GM12878 (cell line): ENCODE measurements at regions not wholly inside any gene's neighbourhood (a gene's known extent, or its start where the extent isn't known, plus 50 kb on each side); places are given as distances from the start of the nearest gene placed in this dataset.

Source experiments
- ATAC-seq: fragments of 200-7000 bp; cut with Tn5 transposase; 3 replicates; pipeline ENCODE4 v1.9.1; 2020; ENCODE audit warnings: mild to moderate bottlenecking, moderate library complexity
- BruUV-seq: library from RNA; stranded (reverse); fragments of 400-500 nt; replicated peaks from 2 replicates; lab custom pipeline; 2021; lab: Mats Ljungman, UMichigan
- CTCF ChIA-PET: fragments of 300-600 bp; sonication (Branson Sonifier 250); formaldehyde crosslinking; extraction: SDS; loops from one replicate; lab custom pipeline; 2021; ENCODE audit warnings: inconsistent platforms; lab: Yijun Ruan, JAX
- POLR2A ChIA-PET: fragments of 350-600 bp; formaldehyde crosslinking; extraction: SDS; loops from one replicate; lab custom pipeline; 2021; ENCODE audit warnings: inconsistent platforms; lab: Charles Lee
- RAD21 ChIA-PET: fragments of 300-600 bp; sonication (Branson Sonifier 250); formaldehyde crosslinking; loops from one replicate; lab custom pipeline; 2023; ENCODE audit warnings: antibody characterized with exemption; ENCODE audit not compliant: unreplicated experiment; lab: Charles Lee
- SMC1A ChIA-PET: fragments of 300-600 bp; sonication (Branson Sonifier 250); formaldehyde crosslinking; loops from one replicate; lab custom pipeline; 2023; ENCODE audit not compliant: unreplicated experiment, uncharacterized antibody; lab: Charles Lee
- DNase-seq: peaks from one replicate; pipeline ENCODE4 v3.0.0-alpha.2; 2011; ENCODE audit warnings: low read depth, low spot score
- FAIRE-seq: peaks from 3 replicates; lab custom pipeline; 2011; peaks lifted over from hg19 to GRCh38; lab: Jason Lieb, UNC
- H2AFZ ChIP-seq: 2 replicates; pipeline ENCODE4 v1.6.0; 2011; ENCODE audit warnings: low read depth, low read length, control low read depth; ENCODE audit not compliant: control insufficient read depth
- H3K27ac ChIP-seq: 2 replicates; pipeline ENCODE4 v1.5.1; 2011; ENCODE audit warnings: control low read depth; ENCODE audit not compliant: control insufficient read depth, insufficient read depth
- H3K27me3 ChIP-seq, 2 experiments: replicated peaks in 1 of 2; 2 replicates each; pipeline versions ENCODE4 v1.6.0 to v1.6.1; 2011; ENCODE audit warnings: low read length in 1 of 2; ENCODE audit not compliant: control insufficient read depth in 2 of 2, insufficient read depth in 2 of 2
- H3K36me3 ChIP-seq, 2 experiments: 2 replicates each; pipeline ENCODE4 v1.5.1; 2011; ENCODE audit warnings: low read length in 1 of 2; ENCODE audit not compliant: control insufficient read depth in 2 of 2, insufficient read depth in 2 of 2
- H3K4me1 ChIP-seq: 2 replicates; pipeline ENCODE4 v1.6.1; 2011; ENCODE audit warnings: mild to moderate bottlenecking, low read length, moderate library complexity, mixed read lengths; ENCODE audit not compliant: control insufficient read depth, insufficient read depth
- H3K4me2 ChIP-seq: 2 replicates; pipeline ENCODE4 v1.6.0; 2011; ENCODE audit warnings: control low read depth; ENCODE audit not compliant: control insufficient read depth, insufficient read depth
- H3K4me3 ChIP-seq: fragments of 200-600 bp; sonication (generic); 2 replicates; pipeline ENCODE4 v1.5.1; 2016
- H3K79me2 ChIP-seq: 2 replicates; pipeline ENCODE4 v1.6.0; 2011; ENCODE audit warnings: low read length; ENCODE audit not compliant: control insufficient read depth, insufficient read depth
- H3K9ac ChIP-seq: 2 replicates; pipeline ENCODE4 v1.8.0; 2011; ENCODE audit warnings: low read length, control low read depth, mixed read lengths; ENCODE audit not compliant: control insufficient read depth, insufficient read depth
- H3K9me3 ChIP-seq: replicated peaks from 3 replicates; pipeline ENCODE4 v1.5.1; 2011; ENCODE audit warnings: mild to moderate bottlenecking, low read length; ENCODE audit not compliant: control insufficient read depth, insufficient read depth
- H4K20me1 ChIP-seq: 2 replicates; pipeline ENCODE4 v1.6.0; 2011; ENCODE audit not compliant: control insufficient read depth, insufficient read depth
- BCL3 ChIP-seq: IDR thresholded peaks from 2 replicates; pipeline ENCODE4 v1.6.1; 2011; ENCODE audit warnings: borderline replicate concordance, low read depth, mild to moderate bottlenecking, moderate library complexity, low read length; ENCODE audit not compliant: insufficient read depth, poor library complexity, severe bottlenecking
- ETV6 ChIP-seq, 2 experiments: fragments of 450-650 bp in 1 of 2; IDR thresholded peaks in 1 of 2; conservative IDR thresholded peaks in 1 of 2; 2 replicates each; pipeline ENCODE4 v1.6.1; 2014; ENCODE audit warnings: antibody characterized with exemption in 1 of 2, borderline replicate concordance in 1 of 2, low read depth in 1 of 2, mild to moderate bottlenecking in 1 of 2, moderate library complexity in 1 of 2
- GATAD2B ChIP-seq: fragments of 450-650 bp; conservative IDR thresholded peaks from 2 replicates; pipeline ENCODE4 v1.6.1; 2017; ENCODE audit warnings: low read depth, mild to moderate bottlenecking, moderate library complexity
- MTA2 ChIP-seq: fragments of 450-650 bp; IDR thresholded peaks from 2 replicates; pipeline ENCODE4 v1.6.1; 2016; ENCODE audit warnings: low read depth, mild to moderate bottlenecking, moderate library complexity
- NFXL1 ChIP-seq: fragments of 450-650 bp; IDR thresholded peaks from 2 replicates; pipeline ENCODE4 v1.6.1; 2017; ENCODE audit warnings: antibody characterized with exemption, mild to moderate bottlenecking, borderline replicate concordance
- RAD51 ChIP-seq: fragments of 450-650 bp; IDR thresholded peaks from 2 replicates; pipeline ENCODE4 v1.6.1; 2016; ENCODE audit warnings: moderate library complexity, mild to moderate bottlenecking, inconsistent platforms
- RELA ChIP-seq: fragments of 450-650 bp; IDR thresholded peaks from 2 replicates; pipeline ENCODE4 v1.8.0; 2014; ENCODE audit warnings: borderline replicate concordance; ENCODE audit not compliant: partially characterized antibody
- SMAD5 ChIP-seq: IDR thresholded peaks from 2 replicates; pipeline ENCODE4 v1.6.1; 2016; ENCODE audit warnings: antibody characterized with exemption, low read depth
- STAT1 ChIP-seq: fragments of 450-650 bp; conservative IDR thresholded peaks from 2 replicates; pipeline ENCODE4 v1.6.1; 2014; ENCODE audit warnings: antibody characterized with exemption, mild to moderate bottlenecking
- ZNF384 ChIP-seq: IDR thresholded peaks from 2 replicates; pipeline ENCODE4 v1.6.1; 2012; ENCODE audit warnings: low read depth, mild to moderate bottlenecking, low read length, improper control_type of control experiment, borderline replicate concordance
- WGBS: methylation state at CpG from one replicate; pipeline ENCODE4 v1.1.6; 2016; ENCODE audit warnings: low lambda C conversion rate; ENCODE audit not compliant: insufficient replicate concordance, insufficient coverage; ENCODE audit errors: missing lambda C conversion rate; 5-methylcytosine and 5-hydroxymethylcytosine counted together
- in situ Hi-C: fragments of 300-500 bp; cut with MboI; formaldehyde crosslinking; loops from 9 replicates; pipeline ENCODE4 v1.14.3; 2018; ENCODE audit warnings: mixed read lengths
- intact Hi-C: fragments of 100-400 bp; cut with micrococcal nuclease; formaldehyde crosslinking; loops from one replicate; pipeline ENCODE4 v1.14.2; 2022; ENCODE audit not compliant: unreplicated experiment
- TF ChIP-seq, protein P1 (sequence below): IDR thresholded peaks from 2 replicates; pipeline ENCODE4 v1.6.1; 2012; ENCODE audit warnings: improper control_type of control experiment, low read depth, low read length; ENCODE audit not compliant: insufficient replicate concordance
- TF ChIP-seq, protein P2 (sequence below): IDR thresholded peaks from 2 replicates; pipeline ENCODE4 v1.6.1; 2012; ENCODE audit warnings: low read depth, low read length, improper control_type of control experiment
- TF ChIP-seq, protein P3 (sequence below): fragments of 450-650 bp; IDR thresholded peaks from 2 replicates; pipeline ENCODE4 v1.6.1; 2017; ENCODE audit warnings: borderline replicate concordance

DNA sequence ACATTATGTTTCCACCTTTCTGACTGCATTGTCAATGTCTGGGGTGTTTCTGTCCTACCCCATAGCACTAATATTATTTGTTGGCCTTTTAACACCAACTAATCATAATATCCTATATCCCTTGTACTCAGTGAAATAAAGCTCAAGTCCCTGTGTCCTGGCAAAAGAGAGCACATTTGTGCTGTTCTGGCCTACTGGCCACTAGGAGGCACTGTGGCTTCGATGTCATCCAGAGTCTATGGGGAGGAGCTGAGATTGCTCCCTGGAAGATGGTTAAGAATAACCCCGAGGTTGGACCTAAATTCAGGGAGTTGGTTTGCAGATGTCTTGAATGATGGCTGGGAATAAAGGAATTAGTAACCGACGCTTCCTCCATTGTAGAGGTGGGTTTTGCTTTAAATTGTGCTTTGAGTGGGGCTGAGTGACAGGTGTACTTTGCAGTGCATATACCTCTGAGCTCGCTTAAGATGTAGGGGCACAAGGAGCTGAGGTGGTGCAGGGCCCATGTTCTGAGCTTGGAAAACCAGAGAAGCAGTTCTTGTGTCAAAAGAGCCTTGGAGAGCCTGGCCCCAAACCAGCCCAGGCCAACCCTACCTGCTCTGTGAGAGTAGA, 191.2 kb upstream of the PRSS1 start:
- Histone ChIP-seq H3K9ac (no peak overlapping the region), H4K20me1 (no peaks in the 10 kb centered on the region), H3K4me1 (no peaks in the 10 kb centered on the region), H2AFZ (no peak overlapping the region), H3K27ac (no peak overlapping the region), H3K9me3 (no peaks in the 10 kb centered on the region), H3K4me3 (no peak overlapping the region), H3K27me3 (peaks cover 0 to 3% of the 10 kb centered on the region in 2 experiments; a peak in 2 of 4 replicates), H3K4me2 (no peak overlapping the region), H3K36me3 (no peaks in the 10 kb centered on the region), H3K79me2 (no peaks in the 10 kb centered on the region)
- intact Hi-C loops: loop anchor here (1.0 kb wide), 1 partner anchor 29 kb away; no protein-coding TSS in a partner anchor
- FAIRE-seq: no peak
- no peak for DNase-seq
- POLR2A ChIA-PET: no interaction called here
- SMC1A ChIA-PET: interaction anchor here (1.0 to 3.4 kb wide), 14 partner anchors 12 to 252 kb away, joined by 3 to 76 read pairs (median 5); no protein-coding TSS in a partner anchor
- RAD21 ChIA-PET: interaction anchor here (0.9 to 3.1 kb wide), 16 partner anchors 11 to 253 kb away, joined by 3 to 127 read pairs (median 5); no protein-coding TSS in a partner anchor
- CTCF ChIA-PET: interaction anchor here (0.8 to 6.7 kb wide), 31 partner anchors 9 to 435 kb away, joined by 3 to 165 read pairs (median 5); no protein-coding TSS in a partner anchor
- ATAC-seq: peak; percentile 97
- in situ Hi-C loops: no loop called here
- BruUV-seq: no TSS peak
- 4% methylated on average over 5 of the region's 5 CpGs for WGBS
- TF ChIP-seq ZNF384 (no peak), NFXL1 (no peak), BCL3 (no peak), RELA (no peak), RAD51 (no peak), SMAD5 (no peak), MTA2 (no peak), STAT1 (no peak), GATAD2B (no peak), ETV6 (conservative IDR thresholded peaks at IDR 0.05 in 1 of 2, IDR thresholded peaks at IDR 0.05 in 1 of 2; ENCODE audit: borderline replicate concordance in 1 of 2, low read depth in 1 of 2) (no peak)
- TF ChIP-seq, protein P1, sequence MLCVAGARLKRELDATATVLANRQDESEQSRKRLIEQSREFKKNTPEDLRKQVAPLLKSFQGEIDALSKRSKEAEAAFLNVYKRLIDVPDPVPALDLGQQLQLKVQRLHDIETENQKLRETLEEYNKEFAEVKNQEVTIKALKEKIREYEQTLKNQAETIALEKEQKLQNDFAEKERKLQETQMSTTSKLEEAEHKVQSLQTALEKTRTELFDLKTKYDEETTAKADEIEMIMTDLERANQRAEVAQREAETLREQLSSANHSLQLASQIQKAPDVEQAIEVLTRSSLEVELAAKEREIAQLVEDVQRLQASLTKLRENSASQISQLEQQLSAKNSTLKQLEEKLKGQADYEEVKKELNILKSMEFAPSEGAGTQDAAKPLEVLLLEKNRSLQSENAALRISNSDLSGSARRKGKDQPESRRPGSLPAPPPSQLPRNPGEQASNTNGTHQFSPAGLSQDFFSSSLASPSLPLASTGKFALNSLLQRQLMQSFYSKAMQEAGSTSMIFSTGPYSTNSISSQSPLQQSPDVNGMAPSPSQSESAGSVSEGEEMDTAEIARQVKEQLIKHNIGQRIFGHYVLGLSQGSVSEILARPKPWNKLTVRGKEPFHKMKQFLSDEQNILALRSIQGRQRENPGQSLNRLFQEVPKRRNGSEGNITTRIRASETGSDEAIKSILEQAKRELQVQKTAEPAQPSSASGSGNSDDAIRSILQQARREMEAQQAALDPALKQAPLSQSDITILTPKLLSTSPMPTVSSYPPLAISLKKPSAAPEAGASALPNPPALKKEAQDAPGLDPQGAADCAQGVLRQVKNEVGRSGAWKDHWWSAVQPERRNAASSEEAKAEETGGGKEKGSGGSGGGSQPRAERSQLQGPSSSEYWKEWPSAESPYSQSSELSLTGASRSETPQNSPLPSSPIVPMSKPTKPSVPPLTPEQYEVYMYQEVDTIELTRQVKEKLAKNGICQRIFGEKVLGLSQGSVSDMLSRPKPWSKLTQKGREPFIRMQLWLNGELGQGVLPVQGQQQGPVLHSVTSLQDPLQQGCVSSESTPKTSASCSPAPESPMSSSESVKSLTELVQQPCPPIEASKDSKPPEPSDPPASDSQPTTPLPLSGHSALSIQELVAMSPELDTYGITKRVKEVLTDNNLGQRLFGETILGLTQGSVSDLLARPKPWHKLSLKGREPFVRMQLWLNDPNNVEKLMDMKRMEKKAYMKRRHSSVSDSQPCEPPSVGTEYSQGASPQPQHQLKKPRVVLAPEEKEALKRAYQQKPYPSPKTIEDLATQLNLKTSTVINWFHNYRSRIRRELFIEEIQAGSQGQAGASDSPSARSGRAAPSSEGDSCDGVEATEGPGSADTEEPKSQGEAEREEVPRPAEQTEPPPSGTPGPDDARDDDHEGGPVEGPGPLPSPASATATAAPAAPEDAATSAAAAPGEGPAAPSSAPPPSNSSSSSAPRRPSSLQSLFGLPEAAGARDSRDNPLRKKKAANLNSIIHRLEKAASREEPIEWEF: no peak
- TF ChIP-seq, protein P2, sequence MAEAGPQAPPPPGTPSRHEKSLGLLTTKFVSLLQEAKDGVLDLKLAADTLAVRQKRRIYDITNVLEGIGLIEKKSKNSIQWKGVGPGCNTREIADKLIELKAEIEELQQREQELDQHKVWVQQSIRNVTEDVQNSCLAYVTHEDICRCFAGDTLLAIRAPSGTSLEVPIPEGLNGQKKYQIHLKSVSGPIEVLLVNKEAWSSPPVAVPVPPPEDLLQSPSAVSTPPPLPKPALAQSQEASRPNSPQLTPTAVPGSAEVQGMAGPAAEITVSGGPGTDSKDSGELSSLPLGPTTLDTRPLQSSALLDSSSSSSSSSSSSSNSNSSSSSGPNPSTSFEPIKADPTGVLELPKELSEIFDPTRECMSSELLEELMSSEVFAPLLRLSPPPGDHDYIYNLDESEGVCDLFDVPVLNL: no peak
- TF ChIP-seq, protein P3, sequence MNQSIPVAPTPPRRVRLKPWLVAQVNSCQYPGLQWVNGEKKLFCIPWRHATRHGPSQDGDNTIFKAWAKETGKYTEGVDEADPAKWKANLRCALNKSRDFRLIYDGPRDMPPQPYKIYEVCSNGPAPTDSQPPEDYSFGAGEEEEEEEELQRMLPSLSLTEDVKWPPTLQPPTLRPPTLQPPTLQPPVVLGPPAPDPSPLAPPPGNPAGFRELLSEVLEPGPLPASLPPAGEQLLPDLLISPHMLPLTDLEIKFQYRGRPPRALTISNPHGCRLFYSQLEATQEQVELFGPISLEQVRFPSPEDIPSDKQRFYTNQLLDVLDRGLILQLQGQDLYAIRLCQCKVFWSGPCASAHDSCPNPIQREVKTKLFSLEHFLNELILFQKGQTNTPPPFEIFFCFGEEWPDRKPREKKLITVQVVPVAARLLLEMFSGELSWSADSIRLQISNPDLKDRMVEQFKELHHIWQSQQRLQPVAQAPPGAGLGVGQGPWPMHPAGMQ: no peak
